ENCODE measurements at regions not wholly inside any gene's neighbourhood (a gene's known extent, or its start where the extent isn't known, plus 50 kb on each side); places are given as distances from the start of the nearest gene placed in this dataset.

- TF ChIP-seq TAF1 (IDR thresholded peaks at IDR 0.05; ENCODE audit: borderline replicate concordance, low read depth, low read length) (no peak), POLR2AphosphoS5 (IDR thresholded peaks at IDR 0.05; ENCODE audit: low read depth, low read length) (no peak), POLR2A (IDR thresholded peaks at IDR 0.05; ENCODE audit: low read depth, low read length) (no peak)
Observed at GRCh38 chr10:33723181-33723580, 388.7 kb upstream of the NRP1 start.
